Naive thymus-derived CD4-positive, alpha-beta T cell (primary cell): ENCODE measurements at regions not wholly inside any gene's neighbourhood (a gene's known extent, or its start where the extent isn't known, plus 50 kb on each side); places are given as distances from the start of the nearest gene placed in this dataset.

Experiments used
- ATAC-seq: fragments of 150-1000 bp; cut with Tn5 transposase; 2 replicates; pipeline ENCODE4 v1.10.0; 2021; ENCODE audit warnings: mild to moderate bottlenecking, moderate library complexity
- CTCF ChIA-PET: fragments of 350-600 bp; sonication (Branson Sonifier 250); formaldehyde crosslinking; loops from one replicate; lab custom pipeline; 2021; ENCODE audit warnings: antibody characterized with exemption; lab: Charles Lee
- POLR2A ChIA-PET: fragments of 350-600 bp; sonication (Branson Sonifier 250); formaldehyde crosslinking; loops from one replicate; lab custom pipeline; 2021; ENCODE audit warnings: antibody characterized with exemption, inconsistent platforms; lab: Charles Lee
- DNase-seq, 9 donors: peaks; one replicate each; pipeline versions ENCODE4 v3.0.0 to v3.0.0-alpha.2; 2020 to 2022; ENCODE audit warnings: mixed read lengths in 1 of 9
- H3K27ac ChIP-seq: one replicate; pipeline ENCODE4 v1.7.0; 2013; ENCODE audit warnings: mild to moderate bottlenecking, low read depth, low read length, moderate library complexity
- H3K27me3 ChIP-seq, 2 donors: one replicate each; pipeline ENCODE4 v1.7.0; 2013; ENCODE audit warnings: low read length in 2 of 2, mild to moderate bottlenecking in 2 of 2, moderate library complexity in 2 of 2; ENCODE audit not compliant: control insufficient read depth in 2 of 2, insufficient read depth in 2 of 2
- H3K36me3 ChIP-seq, 3 experiments: 1 replicate in 2 of 3; 2 replicates in 1 of 3; pipeline ENCODE4 v1.7.0; 2013; ENCODE audit warnings: low read length in 3 of 3, mild to moderate bottlenecking in 3 of 3, moderate library complexity in 1 of 3; ENCODE audit not compliant: insufficient read depth in 3 of 3, control insufficient read depth in 2 of 3
- H3K4me1 ChIP-seq, 2 donors: one replicate each; pipeline ENCODE4 v1.7.0; 2013; ENCODE audit warnings: low read length in 2 of 2, mild to moderate bottlenecking in 2 of 2, moderate library complexity in 1 of 2; ENCODE audit not compliant: control insufficient read depth in 2 of 2, insufficient read depth in 2 of 2
- H3K4me3 ChIP-seq: 2 replicates; pipeline ENCODE4 v1.7.0; 2013; ENCODE audit warnings: mild to moderate bottlenecking, low read length
- H3K9me3 ChIP-seq, 3 experiments: 1 replicate in 2 of 3; 2 replicates in 1 of 3; pipeline ENCODE4 v1.7.0; 2013; ENCODE audit warnings: low read length in 3 of 3; ENCODE audit not compliant: control insufficient read depth in 2 of 3
- H3K27ac Mint-ChIP-seq, 9 donors: one replicate each; pipeline ENCODE4 v1.8.0; 2020 to 2022; ENCODE audit warnings: mixed read lengths in 9 of 9, mild to moderate bottlenecking in 8 of 9, moderate library complexity in 5 of 9, inconsistent platforms in 2 of 9
- H3K27me3 Mint-ChIP-seq, 5 donors: one replicate each; pipeline ENCODE4 v1.8.0; 2021 to 2022; ENCODE audit warnings: mixed read lengths in 5 of 5, mild to moderate bottlenecking in 1 of 5
- H3K36me3 Mint-ChIP-seq, 5 donors: one replicate each; pipeline ENCODE4 v1.8.0; 2020 to 2022; ENCODE audit warnings: mixed read lengths in 5 of 5, mild to moderate bottlenecking in 3 of 5, inconsistent platforms in 1 of 5
- H3K4me1 Mint-ChIP-seq, 7 donors: one replicate each; pipeline ENCODE4 v1.8.0; 2020 to 2022; ENCODE audit warnings: mixed read lengths in 7 of 7, mild to moderate bottlenecking in 3 of 7, inconsistent platforms in 1 of 7
- H3K4me3 Mint-ChIP-seq, 10 donors: one replicate each; pipeline ENCODE4 v1.8.0; 2020 to 2022; ENCODE audit warnings: mild to moderate bottlenecking in 10 of 10, mixed read lengths in 10 of 10, moderate library complexity in 6 of 10, inconsistent platforms in 2 of 10
- H3K9me3 Mint-ChIP-seq, 11 donors: one replicate each; pipeline ENCODE4 v1.8.0; 2020 to 2022; ENCODE audit warnings: mixed read lengths in 11 of 11, mild to moderate bottlenecking in 4 of 11, inconsistent platforms in 1 of 11, moderate library complexity in 1 of 11
- intact Hi-C, 2 donors: fragments of 100-400 bp; cut with micrococcal nuclease; formaldehyde crosslinking; loops; one replicate each; pipeline ENCODE4 v1.15.1; 2023

DNA sequence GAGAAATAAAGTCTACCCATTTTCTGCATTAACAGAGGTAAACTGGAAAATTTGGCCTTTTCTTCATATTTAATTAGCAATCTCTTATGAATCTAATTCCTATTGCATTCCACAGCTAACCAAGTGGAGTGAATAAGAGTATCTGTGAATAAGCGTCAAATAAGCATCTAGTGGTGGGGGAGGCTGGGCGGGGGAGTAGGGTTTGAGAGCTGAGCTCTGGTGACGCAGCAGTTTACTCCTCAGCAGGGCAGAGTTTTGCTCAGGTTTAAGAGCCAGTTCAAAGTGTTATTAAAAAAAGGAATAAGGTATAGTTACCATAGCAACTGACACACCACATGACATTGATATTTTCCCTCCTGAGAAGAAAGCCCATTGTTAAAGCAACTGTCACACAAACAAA, 1346.8 kb upstream of the CELF2 start:
- H3K4me3 ChIP-seq: no peak overlapping the region
- H3K4me1 ChIP-seq: no peaks in the 10 kb centered on the region
- H3K9me3 ChIP-seq: no peaks in the 10 kb centered on the region
- H3K4me1 Mint-ChIP-seq: no peaks in the 10 kb centered on the region
- peaks cover 0 to 17% (median 16%) of the 10 kb centered on the region in 5 donors for H3K27me3 Mint-ChIP-seq
- no peaks in the 10 kb centered on the region for H3K27me3 ChIP-seq
- no peak overlapping the region for H3K27ac Mint-ChIP-seq
- H3K36me3 Mint-ChIP-seq: no peaks in the 10 kb centered on the region
- POLR2A ChIA-PET: no interaction called here
- CTCF ChIA-PET: no interaction called here
- no peaks in the 10 kb centered on the region for H3K36me3 ChIP-seq
- DNase-seq: no peak
- ATAC-seq: no peak
- intact Hi-C loops: no loop called here
- no peak overlapping the region for H3K4me3 Mint-ChIP-seq
- peaks cover 0 to 1% (median 0%) of the 10 kb centered on the region in 11 donors for H3K9me3 Mint-ChIP-seq
- H3K27ac ChIP-seq: no peak overlapping the region

DNA sequence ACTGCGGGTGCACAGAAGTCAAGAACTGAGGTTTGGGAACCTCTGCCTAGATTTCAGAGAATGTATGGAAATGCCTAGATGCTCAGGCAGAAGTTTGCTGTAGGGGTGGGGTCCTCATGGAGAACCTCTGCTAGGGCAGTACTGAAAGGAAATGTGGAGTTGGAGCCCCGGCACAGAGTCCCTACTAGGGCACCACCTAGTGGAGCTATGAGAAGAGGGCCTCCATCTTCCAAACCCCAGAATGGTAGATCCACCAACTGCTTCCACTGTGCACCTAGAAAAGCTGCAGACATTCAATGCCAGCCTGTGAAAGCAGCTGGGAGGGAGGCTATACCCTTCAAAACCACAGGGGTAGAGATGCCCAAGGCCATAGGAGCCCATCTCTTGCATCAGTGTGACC, 1336.0 kb upstream of the CELF2 start:
- intact Hi-C loops: no loop called here

DNA sequence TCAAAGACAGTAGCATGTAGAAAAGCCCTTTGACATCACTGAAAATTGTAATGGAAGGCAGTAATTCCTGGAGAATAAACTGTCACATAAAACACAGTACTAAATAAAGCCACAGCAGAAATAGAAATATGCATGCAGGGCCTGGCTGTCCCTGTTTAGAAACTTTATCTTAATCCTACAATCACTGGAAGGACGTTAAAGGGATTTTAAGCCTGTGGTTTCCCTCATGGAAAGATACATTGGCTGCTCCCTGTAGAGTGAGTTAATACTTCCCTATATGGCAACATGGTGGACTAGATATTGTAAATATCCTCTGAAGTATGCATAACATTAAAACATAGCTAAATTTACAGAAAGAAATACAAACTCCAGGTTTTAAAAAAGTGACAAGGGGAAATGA, 1334.9 kb upstream of the CELF2 start:
- Histone ChIP-seq H3K4me3 (no peak overlapping the region), H3K36me3 (no peaks in the 10 kb centered on the region), H3K27me3 (no peaks in the 10 kb centered on the region), H3K4me1 (no peaks in the 10 kb centered on the region), H3K9me3 (no peaks in the 10 kb centered on the region), H3K27ac (no peak overlapping the region)
- intact Hi-C loops: no loop called here
- Mint-ChIP-seq H3K9me3 (peaks cover 0 to 14% (median 5%) of the 10 kb centered on the region in 11 donors), H3K27me3 (peaks cover 0 to 5% (median 0%) of the 10 kb centered on the region in 5 donors), H3K4me1 (no peaks in the 10 kb centered on the region), H3K4me3 (no peak overlapping the region), H3K36me3 (no peaks in the 10 kb centered on the region), H3K27ac (no peak overlapping the region)
- POLR2A ChIA-PET: no interaction called here
- DNase-seq (no peak), ATAC-seq (no peak)
- CTCF ChIA-PET: no interaction called here

More for the DNA sequence above, 1336.0 kb upstream of the CELF2 start:
- H3K36me3 Mint-ChIP-seq: no peaks in the 10 kb centered on the region
- H3K27ac ChIP-seq: no peak overlapping the region
- ATAC-seq: no peak
- ChIA-PET POLR2A (no interaction called here), CTCF (no interaction called here)
- H3K9me3 ChIP-seq: no peaks in the 10 kb centered on the region
- H3K4me3 ChIP-seq: no peak overlapping the region
- H3K27me3 Mint-ChIP-seq: peaks cover 0 to 8% (median 0%) of the 10 kb centered on the region in 5 donors
- H3K4me3 Mint-ChIP-seq: no peak overlapping the region
- no peak for DNase-seq
- H3K9me3 Mint-ChIP-seq: peaks cover 0 to 14% (median 5%) of the 10 kb centered on the region in 11 donors
- no peaks in the 10 kb centered on the region for H3K4me1 ChIP-seq
- no peaks in the 10 kb centered on the region for H3K4me1 Mint-ChIP-seq
- H3K27ac Mint-ChIP-seq: no peak overlapping the region
- no peaks in the 10 kb centered on the region for H3K27me3 ChIP-seq
- no peaks in the 10 kb centered on the region for H3K36me3 ChIP-seq

DNA sequence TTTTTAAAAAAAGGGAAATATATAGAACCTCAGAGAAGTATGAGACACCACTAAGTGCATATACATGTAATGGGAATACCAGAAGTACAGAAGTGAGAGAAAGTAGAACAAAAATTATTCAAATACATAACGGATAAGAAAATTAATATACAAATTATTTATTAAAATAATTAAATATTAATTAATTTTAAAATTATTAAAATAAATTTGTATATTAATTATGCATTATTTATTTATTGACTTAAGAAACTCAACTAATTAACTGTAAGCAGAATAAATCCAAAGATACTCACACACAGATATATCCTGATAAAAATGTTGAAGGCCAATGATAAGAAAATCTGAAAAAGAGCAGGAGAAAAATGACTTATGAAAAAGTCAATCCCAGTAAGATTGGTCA, 1333.5 kb upstream of the CELF2 start:
- Mint-ChIP-seq H3K4me3 (no peak overlapping the region), H3K27me3 (peaks cover 0 to 4% (median 0%) of the 10 kb centered on the region in 5 donors), H3K9me3 (peaks cover 0 to 14% (median 5%) of the 10 kb centered on the region in 11 donors), H3K4me1 (no peaks in the 10 kb centered on the region), H3K36me3 (no peaks in the 10 kb centered on the region), H3K27ac (no peak overlapping the region)
- ChIA-PET CTCF (no interaction called here), POLR2A (no interaction called here)
- no peaks in the 10 kb centered on the region for H3K36me3 ChIP-seq
- no peaks in the 10 kb centered on the region for H3K9me3 ChIP-seq
- H3K4me3 ChIP-seq: no peak overlapping the region
- DNase-seq: no peak
- intact Hi-C loops: no loop called here
- no peak overlapping the region for H3K27ac ChIP-seq
- H3K4me1 ChIP-seq: no peaks in the 10 kb centered on the region
- no peaks in the 10 kb centered on the region for H3K27me3 ChIP-seq
- ATAC-seq: no peak

DNA sequence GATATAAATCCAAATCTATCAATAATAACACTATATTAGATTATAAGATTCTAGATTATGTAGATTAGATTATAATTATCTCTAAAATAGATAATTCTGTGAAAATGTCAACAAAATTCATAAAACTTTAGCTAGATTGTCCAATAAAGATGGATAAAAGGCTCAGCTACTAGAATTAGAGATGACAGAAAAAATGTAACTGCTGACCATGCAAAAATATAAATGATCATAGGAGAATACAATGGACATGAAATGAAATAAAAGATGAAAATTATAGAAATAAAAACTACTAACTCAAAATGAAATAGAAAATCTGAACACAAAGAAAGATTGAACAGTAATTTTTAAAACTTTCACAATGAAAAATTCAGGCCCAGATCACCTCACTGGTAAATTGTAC, 1332.1 kb upstream of the CELF2 start:
- Histone ChIP-seq H3K4me3 (no peak overlapping the region), H3K27me3 (no peaks in the 10 kb centered on the region), H3K36me3 (no peaks in the 10 kb centered on the region), H3K9me3 (no peaks in the 10 kb centered on the region), H3K4me1 (no peaks in the 10 kb centered on the region), H3K27ac (no peak overlapping the region)
- no peak overlapping the region for H3K4me3 Mint-ChIP-seq
- H3K4me1 Mint-ChIP-seq: no peaks in the 10 kb centered on the region
- intact Hi-C loops: no loop called here
- peaks cover 0 to 4% (median 3%) of the 10 kb centered on the region in 5 donors for H3K27me3 Mint-ChIP-seq
- no peak for ATAC-seq
- H3K36me3 Mint-ChIP-seq: no peaks in the 10 kb centered on the region
- POLR2A ChIA-PET: no interaction called here
- DNase-seq: no peak
- CTCF ChIA-PET: no interaction called here
- no peak overlapping the region for H3K27ac Mint-ChIP-seq
- peaks cover 0 to 7% (median 3%) of the 10 kb centered on the region in 11 donors for H3K9me3 Mint-ChIP-seq

DNA sequence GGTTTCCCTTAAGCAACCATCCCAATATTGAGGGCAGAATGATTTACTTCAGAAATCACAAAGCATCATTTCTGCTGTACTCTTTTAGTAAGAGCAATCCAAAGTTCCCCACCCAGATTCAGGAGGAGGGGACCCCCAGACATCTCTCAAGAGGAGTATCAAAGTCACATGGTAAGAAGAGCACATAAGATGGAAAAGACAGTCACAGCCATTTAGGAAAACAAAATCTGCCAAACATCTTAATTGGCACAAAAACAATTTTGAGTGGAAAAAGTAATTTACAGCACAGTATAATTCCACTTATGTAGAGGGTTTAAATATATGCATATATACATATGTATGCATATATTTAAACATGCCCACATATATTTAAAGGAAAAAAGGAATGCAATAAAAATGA, 1329.0 kb upstream of the CELF2 start:
- Mint-ChIP-seq H3K27ac (no peak overlapping the region), H3K36me3 (no peaks in the 10 kb centered on the region), H3K4me3 (no peak overlapping the region), H3K27me3 (peaks cover 0 to 4% (median 4%) of the 10 kb centered on the region in 5 donors), H3K4me1 (no peaks in the 10 kb centered on the region), H3K9me3 (peaks cover 0 to 4% (median 0%) of the 10 kb centered on the region in 11 donors)
- no peak for ATAC-seq
- ChIA-PET POLR2A (no interaction called here), CTCF (no interaction called here)
- H3K9me3 ChIP-seq: no peaks in the 10 kb centered on the region
- H3K36me3 ChIP-seq: no peaks in the 10 kb centered on the region
- H3K4me1 ChIP-seq: no peaks in the 10 kb centered on the region
- no peak overlapping the region for H3K4me3 ChIP-seq
- no peak for DNase-seq
- H3K27ac ChIP-seq: no peak overlapping the region
- H3K27me3 ChIP-seq: no peaks in the 10 kb centered on the region
- intact Hi-C loops: no loop called here

DNA sequence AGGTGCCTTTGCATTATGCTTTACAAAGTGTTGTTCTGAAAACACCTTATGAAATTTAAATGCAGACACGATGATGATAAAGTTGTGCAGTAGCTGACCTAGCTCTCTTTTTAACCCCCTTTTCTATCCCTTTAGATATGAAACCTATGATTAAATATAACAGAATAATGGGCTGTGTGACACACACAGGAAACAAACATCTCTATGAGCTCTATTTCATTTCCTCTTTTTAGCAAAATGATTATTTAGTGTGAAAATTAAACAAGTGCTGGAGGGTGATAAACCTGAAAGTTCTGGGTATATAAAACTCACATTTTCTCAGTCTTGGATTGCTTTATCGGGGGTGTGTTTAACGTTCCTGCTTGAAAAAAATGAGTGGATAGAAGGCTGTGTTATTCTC, 1310.5 kb upstream of the CELF2 start:
- H3K4me1 ChIP-seq: no peaks in the 10 kb centered on the region
- Mint-ChIP-seq H3K9me3 (peaks cover under 1 to 22% (median 10%) of the 10 kb centered on the region in 11 donors), H3K4me3 (no peak overlapping the region), H3K27ac (no peak overlapping the region), H3K27me3 (peaks cover 0 to 24% (median 18%) of the 10 kb centered on the region in 5 donors), H3K4me1 (no peaks in the 10 kb centered on the region), H3K36me3 (peaks cover 0 to 4% (median 0%) of the 10 kb centered on the region in 5 donors)
- POLR2A ChIA-PET: no interaction called here
- ATAC-seq: no peak
- peaks cover 0 to 4% (median 0%) of the 10 kb centered on the region in 3 experiments for H3K9me3 ChIP-seq
- H3K27ac ChIP-seq: no peak overlapping the region
- intact Hi-C loops: no loop called here
- no peaks in the 10 kb centered on the region for H3K27me3 ChIP-seq
- CTCF ChIA-PET: no interaction called here
- no peak overlapping the region for H3K4me3 ChIP-seq
- DNase-seq: no peak
- H3K36me3 ChIP-seq: no peaks in the 10 kb centered on the region
